ENCODE measurements at regions not wholly inside any gene's neighbourhood (a gene's known extent, or its start where the extent isn't known, plus 50 kb on each side); places are given as distances from the start of the nearest gene placed in this dataset.

DNA sequence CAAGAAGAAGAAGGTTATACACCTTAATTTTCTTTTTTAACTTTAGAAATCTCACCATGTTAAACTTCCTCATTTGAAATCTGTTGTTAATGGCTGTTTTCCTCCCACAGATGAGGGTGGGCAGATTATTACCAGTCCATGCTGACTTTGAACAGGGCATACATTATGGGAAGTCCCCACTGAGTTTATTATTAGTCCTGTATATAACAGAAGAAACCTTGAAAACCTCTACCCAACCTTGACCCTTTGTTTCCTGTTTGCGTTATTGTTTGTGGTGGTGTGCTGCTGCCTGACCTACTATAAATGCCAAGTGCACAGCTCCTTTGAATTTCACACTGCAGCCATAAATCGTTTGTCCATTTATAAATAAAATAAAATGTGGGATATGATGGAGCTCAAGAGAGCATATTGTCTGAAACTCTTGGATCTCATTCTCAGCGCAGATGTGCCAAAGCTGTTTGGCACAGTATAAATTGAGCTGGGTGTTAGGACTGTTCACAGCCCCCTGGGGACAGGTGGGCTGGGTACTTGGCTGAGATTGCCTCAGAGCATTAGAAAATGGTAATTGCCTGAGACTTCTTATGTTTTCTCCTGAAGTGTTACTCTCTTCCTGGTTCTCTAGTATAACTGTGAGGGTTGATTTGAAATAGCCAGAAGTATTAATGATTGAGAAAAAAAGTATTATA is 139.6 kb downstream of the SPATA31D1 start:
- no peak overlapping the region for H3K4me3 ChIP-seq (ENCODE audit: low read depth, low read length)
- H3K36me3 ChIP-seq (ENCODE audit: control insufficient read depth, insufficient read depth, low read length) = no peaks in the 10 kb centered on the region
- DNase-seq (ENCODE audit: low read depth) = no peak
- H3K27me3 ChIP-seq (ENCODE audit: control insufficient read depth, insufficient read depth, low read length) = no peaks in the 10 kb centered on the region
- TF ChIP-seq, protein P1, sequence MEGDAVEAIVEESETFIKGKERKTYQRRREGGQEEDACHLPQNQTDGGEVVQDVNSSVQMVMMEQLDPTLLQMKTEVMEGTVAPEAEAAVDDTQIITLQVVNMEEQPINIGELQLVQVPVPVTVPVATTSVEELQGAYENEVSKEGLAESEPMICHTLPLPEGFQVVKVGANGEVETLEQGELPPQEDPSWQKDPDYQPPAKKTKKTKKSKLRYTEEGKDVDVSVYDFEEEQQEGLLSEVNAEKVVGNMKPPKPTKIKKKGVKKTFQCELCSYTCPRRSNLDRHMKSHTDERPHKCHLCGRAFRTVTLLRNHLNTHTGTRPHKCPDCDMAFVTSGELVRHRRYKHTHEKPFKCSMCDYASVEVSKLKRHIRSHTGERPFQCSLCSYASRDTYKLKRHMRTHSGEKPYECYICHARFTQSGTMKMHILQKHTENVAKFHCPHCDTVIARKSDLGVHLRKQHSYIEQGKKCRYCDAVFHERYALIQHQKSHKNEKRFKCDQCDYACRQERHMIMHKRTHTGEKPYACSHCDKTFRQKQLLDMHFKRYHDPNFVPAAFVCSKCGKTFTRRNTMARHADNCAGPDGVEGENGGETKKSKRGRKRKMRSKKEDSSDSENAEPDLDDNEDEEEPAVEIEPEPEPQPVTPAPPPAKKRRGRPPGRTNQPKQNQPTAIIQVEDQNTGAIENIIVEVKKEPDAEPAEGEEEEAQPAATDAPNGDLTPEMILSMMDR (IDR thresholded peaks at IDR 0.05; ENCODE audit: insufficient read depth, low read length, poor library complexity, severe bottlenecking) = no peak

DNA sequence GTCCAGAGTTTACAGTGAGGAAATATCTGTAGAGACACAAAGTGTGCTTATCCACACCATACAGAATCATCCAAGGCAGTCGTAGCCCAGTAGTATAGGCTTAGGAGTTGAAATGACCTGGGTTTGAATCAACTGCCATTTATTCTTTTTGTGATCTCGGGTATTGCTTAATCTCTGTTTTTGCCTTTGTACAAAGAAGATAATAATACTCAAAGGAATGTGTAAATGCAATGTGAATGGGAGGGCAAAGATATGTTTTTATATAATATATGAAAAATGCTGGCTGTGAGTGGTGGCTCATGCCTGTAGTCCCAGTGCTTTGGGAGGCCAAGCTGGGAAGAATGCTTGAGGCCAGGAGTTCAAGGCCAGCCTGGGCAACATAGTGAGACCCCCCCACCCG is 141.1 kb downstream of the SPATA31D1 start:
- H3K27me3 ChIP-seq (ENCODE audit: control insufficient read depth, insufficient read depth, low read length) = no peaks in the 10 kb centered on the region
- no peak overlapping the region for H3K4me3 ChIP-seq (ENCODE audit: low read depth, low read length)
- no peaks in the 10 kb centered on the region for H3K36me3 ChIP-seq (ENCODE audit: control insufficient read depth, insufficient read depth, low read length)
- TF ChIP-seq, protein P1 (IDR thresholded peaks at IDR 0.05; ENCODE audit: insufficient read depth, low read length, poor library complexity, severe bottlenecking) = no peak
- no peak for DNase-seq (ENCODE audit: low read depth)

DNA sequence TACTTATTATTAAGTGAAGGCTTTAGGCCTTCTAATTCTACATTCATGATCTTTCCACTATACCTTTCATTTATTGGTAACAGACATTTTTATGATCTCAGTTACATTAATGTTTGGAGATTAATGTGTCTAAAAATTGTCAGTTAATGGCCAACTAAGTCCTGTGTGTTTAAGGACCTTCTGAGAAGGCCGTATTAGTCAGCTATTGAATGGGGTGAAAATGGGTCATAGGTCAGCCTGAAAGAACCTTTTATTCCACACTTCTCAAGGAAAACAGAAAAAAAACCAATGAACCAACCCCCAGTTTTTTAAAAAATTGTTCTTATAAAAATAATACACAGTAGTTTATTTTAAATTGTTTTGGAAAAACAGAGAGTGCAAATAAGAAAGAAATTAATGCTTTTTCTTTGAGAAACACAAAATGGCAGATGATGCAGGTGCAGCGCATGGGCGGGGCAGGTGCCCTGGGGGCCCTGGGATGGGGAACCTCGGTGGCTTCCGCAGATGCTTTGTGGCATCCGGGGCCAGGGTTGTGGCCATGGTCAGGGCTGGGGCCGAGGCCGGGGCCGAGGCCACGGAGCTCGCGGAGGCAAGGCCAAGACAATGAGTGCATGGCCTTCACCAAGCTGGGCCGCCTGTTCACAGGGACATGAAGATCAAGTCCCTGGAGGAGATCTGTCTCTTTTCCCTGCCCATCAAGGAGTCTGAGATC is 141.9 kb downstream of the SPATA31D1 start:
- TF ChIP-seq, protein P1 (IDR thresholded peaks at IDR 0.05; ENCODE audit: insufficient read depth, low read length, poor library complexity, severe bottlenecking) = no peak
- Histone ChIP-seq H3K36me3 (ENCODE audit: control insufficient read depth, insufficient read depth, low read length) (no peaks in the 10 kb centered on the region), H3K27me3 (ENCODE audit: control insufficient read depth, insufficient read depth, low read length) (no peaks in the 10 kb centered on the region), H3K4me3 (ENCODE audit: low read depth, low read length) (no peak overlapping the region)
- DNase-seq (ENCODE audit: low read depth) = no peak

DNA sequence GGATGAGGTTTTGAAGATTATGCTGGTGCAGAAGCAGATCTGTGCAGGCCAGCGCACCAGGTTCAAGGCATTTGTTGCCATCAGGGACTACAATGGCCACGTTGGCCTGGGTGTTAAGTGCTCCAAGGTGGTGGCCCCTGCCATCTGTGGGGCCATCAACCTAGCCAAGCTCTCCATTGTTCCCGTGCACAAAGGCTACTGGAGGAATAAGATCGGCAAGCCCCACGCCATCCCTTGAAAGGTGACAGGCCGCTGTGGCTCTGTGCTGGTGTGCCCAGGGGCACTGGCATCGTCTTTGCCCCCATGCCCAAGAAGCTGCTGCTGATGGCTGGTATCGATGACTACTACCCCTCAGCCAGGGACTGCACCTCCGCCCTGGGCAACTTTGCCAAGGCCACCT is 142.5 kb downstream of the SPATA31D1 start:
- no peak overlapping the region for H3K4me3 ChIP-seq (ENCODE audit: low read depth, low read length)
- TF ChIP-seq, protein P1 (IDR thresholded peaks at IDR 0.05; ENCODE audit: insufficient read depth, low read length, poor library complexity, severe bottlenecking) = no peak
- no peaks in the 10 kb centered on the region for H3K36me3 ChIP-seq (ENCODE audit: control insufficient read depth, insufficient read depth, low read length)

DNA sequence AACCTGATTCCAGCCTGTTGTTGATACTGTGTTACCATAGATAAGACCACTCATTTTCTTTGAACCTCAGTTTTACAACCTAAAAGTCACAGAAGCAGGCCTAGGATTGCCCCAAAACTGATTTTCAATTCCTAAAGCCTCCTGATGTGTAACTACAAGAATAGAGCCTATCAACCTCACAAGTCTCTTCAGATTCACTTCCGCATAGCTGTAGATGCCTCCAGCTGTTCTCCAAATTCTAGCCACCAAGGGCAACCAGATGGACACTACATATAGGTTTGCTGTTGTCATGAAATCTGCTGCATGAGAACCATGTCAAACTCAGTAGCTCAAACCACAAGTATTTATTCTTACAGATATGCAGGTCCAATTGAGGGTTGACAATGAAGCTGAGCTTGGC is 143.5 kb downstream of the SPATA31D1 start:
- no peaks in the 10 kb centered on the region for H3K36me3 ChIP-seq (ENCODE audit: control insufficient read depth, insufficient read depth, low read length)
- DNase-seq (ENCODE audit: low read depth) = no peak
- H3K27me3 ChIP-seq (ENCODE audit: control insufficient read depth, insufficient read depth, low read length) = no peaks in the 10 kb centered on the region
- no peak overlapping the region for H3K4me3 ChIP-seq (ENCODE audit: low read depth, low read length)
- TF ChIP-seq, protein P1 (IDR thresholded peaks at IDR 0.05; ENCODE audit: insufficient read depth, low read length, poor library complexity, severe bottlenecking) = no peak

More for the DNA sequence above, 142.5 kb downstream of the SPATA31D1 start:
- H3K27me3 ChIP-seq (ENCODE audit: control insufficient read depth, insufficient read depth, low read length) = no peaks in the 10 kb centered on the region
- DNase-seq (ENCODE audit: low read depth) = no peak
